SJCRH30 (cell line): ENCODE measurements at regions not wholly inside any gene's neighbourhood (a gene's known extent, or its start where the extent isn't known, plus 50 kb on each side); places are given as distances from the start of the nearest gene placed in this dataset.
"Not testable (repeated sequence)": the region's sequence is repeated elsewhere in the genome, so short reads cannot be mapped to it uniquely, and the experiment has no call there.

Experiments
- DNase-seq, 2 experiments: peaks; one replicate each; pipeline ENCODE4 v3.0.0-alpha.2; 2015 to 2020
- H3K27ac ChIP-seq: fragments of 250-450 bp; sonication (Bioruptor Pico); 2 replicates; pipeline ENCODE4 v1.5.1; 2020; ENCODE audit warnings: mild to moderate bottlenecking, moderate library complexity
- H3K27me3 ChIP-seq: fragments of 250-450 bp; sonication (Bioruptor Pico); 2 replicates; pipeline ENCODE4 v1.5.1; 2020; ENCODE audit warnings: mild to moderate bottlenecking, moderate library complexity
- H3K36me3 ChIP-seq: fragments of 250-450 bp; sonication (Bioruptor Pico); 2 replicates; pipeline ENCODE4 v1.5.1; 2020; ENCODE audit warnings: mild to moderate bottlenecking, moderate library complexity
- H3K4me1 ChIP-seq: fragments of 250-450 bp; sonication (Bioruptor Pico); 2 replicates; pipeline ENCODE4 v1.5.1; 2020; ENCODE audit warnings: mild to moderate bottlenecking, moderate library complexity
- H3K4me3 ChIP-seq: fragments of 250-450 bp; sonication (Bioruptor Pico); 2 replicates; pipeline ENCODE4 v1.5.1; 2020; ENCODE audit warnings: mild to moderate bottlenecking, moderate library complexity
- H3K9me3 ChIP-seq: fragments of 250-450 bp; sonication (Bioruptor Pico); replicated peaks from 2 replicates; pipeline ENCODE4 v1.5.1; 2020; ENCODE audit warnings: mild to moderate bottlenecking, moderate library complexity

DNA sequence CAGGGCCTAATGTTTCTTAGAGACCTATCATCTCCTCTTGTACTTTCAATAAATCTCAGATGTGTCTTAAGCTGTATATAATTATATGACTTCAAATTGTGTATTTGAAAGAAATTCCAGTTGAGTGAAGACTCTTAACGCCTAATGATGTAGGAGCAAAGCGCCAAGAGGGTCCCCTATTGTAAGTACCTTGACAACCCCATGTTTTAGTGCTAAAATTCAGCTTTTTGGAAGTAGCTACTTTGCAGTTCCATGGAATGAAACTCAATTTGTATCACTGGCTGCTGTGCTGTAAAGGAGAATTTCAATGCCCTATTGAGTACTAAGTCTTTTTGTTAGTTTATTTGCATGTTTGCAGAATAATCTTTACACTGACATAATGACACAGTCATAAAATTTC is 1826.6 kb upstream of the AGA start:
- H3K9me3 ChIP-seq = no peaks in the 10 kb centered on the region
- no peaks in the 10 kb centered on the region for H3K4me1 ChIP-seq
- DNase-seq = no peak

GRCh38 chr4:179272282-179272681 is 1830.0 kb upstream of the AGA start:
- no peak overlapping the region for H3K27ac ChIP-seq
- no peaks in the 10 kb centered on the region for H3K9me3 ChIP-seq
- no peak overlapping the region for H3K4me3 ChIP-seq
- H3K36me3 ChIP-seq = no peaks in the 10 kb centered on the region
- no peaks in the 10 kb centered on the region for H3K27me3 ChIP-seq
- no peak for DNase-seq
- H3K4me1 ChIP-seq = no peaks in the 10 kb centered on the region

More for the DNA sequence above, 1826.6 kb upstream of the AGA start:
- Histone ChIP-seq H3K27me3 (no peaks in the 10 kb centered on the region), H3K27ac (no peak overlapping the region), H3K4me3 (no peak overlapping the region), H3K36me3 (no peaks in the 10 kb centered on the region)

DNA sequence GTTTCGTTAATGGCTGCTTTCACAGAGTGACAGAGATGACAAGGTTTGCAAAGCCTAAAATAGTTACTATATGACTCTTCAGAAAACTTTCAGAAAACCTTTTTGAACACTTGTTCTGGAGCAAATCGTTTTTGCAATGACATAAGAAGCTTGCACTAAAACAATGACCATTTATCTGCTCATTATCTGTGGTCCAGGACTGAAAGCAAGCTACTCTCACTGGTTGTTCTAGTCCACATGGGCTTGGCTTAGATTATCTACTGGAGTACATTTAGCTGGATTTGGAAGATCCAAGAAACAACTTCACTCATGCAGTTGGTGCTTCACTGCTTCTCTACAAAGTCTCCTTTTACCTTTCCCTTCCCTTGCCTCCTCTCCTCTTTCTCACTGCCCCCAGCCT is 1836.4 kb upstream of the AGA start:
- Histone ChIP-seq H3K27ac (no peak overlapping the region), H3K4me1 (no peaks in the 10 kb centered on the region), H3K27me3 (no peaks in the 10 kb centered on the region), H3K36me3 (no peaks in the 10 kb centered on the region), H3K4me3 (no peak overlapping the region), H3K9me3 (no peaks in the 10 kb centered on the region)
- no peak for DNase-seq

- H3K4me1 ChIP-seq = no peaks in the 10 kb centered on the region
- no peak overlapping the region for H3K4me3 ChIP-seq
- no peaks in the 10 kb centered on the region for H3K36me3 ChIP-seq
- H3K27me3 ChIP-seq = no peaks in the 10 kb centered on the region
- H3K9me3 ChIP-seq = no peaks in the 10 kb centered on the region
- H3K27ac ChIP-seq = no peak overlapping the region
- DNase-seq = no peak
These were observed 1843.5 kb upstream of the AGA start for GRCh38 chr4:179285696-179286095.

GRCh38 chr4:179291657-179292056 is 1849.4 kb upstream of the AGA start:
- H3K27ac ChIP-seq = no peak overlapping the region
- DNase-seq = no peak
- no peaks in the 10 kb centered on the region for H3K36me3 ChIP-seq
- no peaks in the 10 kb centered on the region for H3K4me1 ChIP-seq
- H3K9me3 ChIP-seq = no peaks in the 10 kb centered on the region
- H3K4me3 ChIP-seq = no peak overlapping the region
- H3K27me3 ChIP-seq = no peaks in the 10 kb centered on the region

- H3K27ac ChIP-seq = no peak overlapping the region
- no peak overlapping the region for H3K4me3 ChIP-seq
- no peaks in the 10 kb centered on the region for H3K4me1 ChIP-seq
- H3K27me3 ChIP-seq = no peaks in the 10 kb centered on the region
- H3K9me3 ChIP-seq = no peaks in the 10 kb centered on the region
- no peaks in the 10 kb centered on the region for H3K36me3 ChIP-seq
- no peak for DNase-seq
These were observed 1850.2 kb upstream of the AGA start for GRCh38 chr4:179292468-179292867.

- Histone ChIP-seq H3K27me3 (no peaks in the 10 kb centered on the region), H3K36me3 (no peaks in the 10 kb centered on the region), H3K27ac (no peak overlapping the region), H3K4me3 (no peak overlapping the region), H3K4me1 (no peaks in the 10 kb centered on the region), H3K9me3 (no peaks in the 10 kb centered on the region)
- DNase-seq = peak; percentile 19 to 54
These were observed 1865.3 kb upstream of the AGA start for GRCh38 chr4:179307297-179308136.

DNA sequence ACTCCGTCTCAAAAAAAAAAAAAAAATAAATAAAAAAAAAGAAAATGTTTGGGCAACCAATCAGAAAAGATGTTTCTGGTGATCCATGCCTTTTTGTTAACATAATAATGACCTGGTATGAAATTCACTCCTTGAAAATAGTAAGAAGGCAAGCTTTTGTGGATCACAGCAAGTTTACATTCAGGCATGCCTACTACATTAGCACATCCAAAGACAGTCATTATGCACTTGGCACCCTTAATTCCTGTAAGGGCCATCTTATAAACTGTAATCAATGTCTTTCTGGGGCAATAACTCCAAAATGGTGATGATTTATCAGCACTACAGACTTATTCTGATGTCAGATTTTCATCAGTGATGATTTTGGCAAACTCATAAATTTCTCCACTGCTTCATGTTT is 1871.6 kb upstream of the AGA start:
- no peaks in the 10 kb centered on the region for H3K27me3 ChIP-seq
- H3K36me3 ChIP-seq = no peaks in the 10 kb centered on the region
- H3K27ac ChIP-seq = no peak overlapping the region
- H3K4me3 ChIP-seq = no peak overlapping the region
- no peak for DNase-seq
- no peaks in the 10 kb centered on the region for H3K9me3 ChIP-seq
- no peaks in the 10 kb centered on the region for H3K4me1 ChIP-seq

- Histone ChIP-seq H3K4me1 (no peaks in the 10 kb centered on the region), H3K9me3 (no peaks in the 10 kb centered on the region), H3K27me3 (no peaks in the 10 kb centered on the region), H3K27ac (no peak overlapping the region), H3K4me3 (no peak overlapping the region), H3K36me3 (no peaks in the 10 kb centered on the region)
- DNase-seq = no peak
These were observed 1882.9 kb upstream of the AGA start for GRCh38 chr4:179325181-179325580.

DNA sequence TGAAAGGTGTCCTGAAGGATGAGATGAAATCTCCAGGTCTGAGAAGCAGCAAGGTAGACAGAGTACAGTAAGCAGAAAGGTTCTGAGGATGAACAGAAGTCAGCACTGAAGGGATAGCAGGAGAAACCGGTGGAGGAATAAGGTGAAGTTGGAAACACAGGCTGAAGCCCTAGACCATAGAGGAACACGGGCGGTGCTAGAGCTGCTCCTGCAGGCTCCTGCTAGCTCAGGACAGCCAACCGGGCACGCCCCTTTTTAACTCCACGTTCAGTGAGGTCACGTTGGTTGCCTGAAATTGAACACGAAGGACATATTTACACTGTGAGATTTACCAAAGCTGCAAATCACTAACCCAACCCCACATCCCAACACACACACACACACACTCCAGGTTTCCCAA is 1886.4 kb upstream of the AGA start:
- no peaks in the 10 kb centered on the region for H3K36me3 ChIP-seq
- H3K27me3 ChIP-seq = no peaks in the 10 kb centered on the region
- no peaks in the 10 kb centered on the region for H3K4me1 ChIP-seq
- H3K4me3 ChIP-seq = no peak overlapping the region
- H3K27ac ChIP-seq = no peak overlapping the region
- DNase-seq = no peak
- H3K9me3 ChIP-seq = no peaks in the 10 kb centered on the region

- Histone ChIP-seq H3K9me3 (no peaks in the 10 kb centered on the region), H3K4me1 (no peaks in the 10 kb centered on the region), H3K27ac (no peak overlapping the region), H3K4me3 (no peak overlapping the region), H3K27me3 (no peaks in the 10 kb centered on the region), H3K36me3 (no peaks in the 10 kb centered on the region)
- DNase-seq = no peak
These were observed 1889.1 kb upstream of the AGA start for GRCh38 chr4:179331362-179331761.

- Histone ChIP-seq H3K9me3 (no peaks in the 10 kb centered on the region), H3K4me3 (no peak overlapping the region), H3K27ac (no peak overlapping the region), H3K4me1 (no peaks in the 10 kb centered on the region), H3K27me3 (no peaks in the 10 kb centered on the region), H3K36me3 (no peaks in the 10 kb centered on the region)
- DNase-seq = no peak
These were observed 1902.6 kb upstream of the AGA start for GRCh38 chr4:179344861-179345260.

DNA sequence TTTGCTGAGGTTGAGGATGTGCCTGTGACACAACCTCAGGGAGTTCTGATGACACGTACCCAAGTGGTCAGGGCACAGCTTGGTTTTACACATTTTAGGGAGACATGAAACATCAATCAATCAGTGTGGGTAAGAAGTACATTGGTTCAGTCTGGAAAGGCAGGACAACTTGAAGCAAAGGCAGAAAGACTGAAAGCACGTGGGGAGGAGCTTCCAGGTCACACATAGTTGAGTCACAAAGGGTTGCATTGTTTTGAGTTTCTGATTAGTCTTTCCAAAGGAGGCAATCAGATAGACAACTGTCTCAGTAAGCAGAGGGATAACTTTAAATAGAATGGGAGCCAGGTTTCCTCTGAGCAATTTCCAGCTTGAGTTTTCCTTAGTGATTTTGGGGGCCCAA is 1910.0 kb upstream of the AGA start:
- H3K27me3 ChIP-seq = no peaks in the 10 kb centered on the region
- no peaks in the 10 kb centered on the region for H3K4me1 ChIP-seq
- H3K9me3 ChIP-seq = no peaks in the 10 kb centered on the region
- no peak overlapping the region for H3K27ac ChIP-seq
- no peak overlapping the region for H3K4me3 ChIP-seq
- H3K36me3 ChIP-seq = no peaks in the 10 kb centered on the region
- no peak for DNase-seq

- H3K27me3 ChIP-seq = no peaks in the 10 kb centered on the region
- H3K27ac ChIP-seq = no peak overlapping the region
- H3K36me3 ChIP-seq = no peaks in the 10 kb centered on the region
- no peak for DNase-seq
- no peaks in the 10 kb centered on the region for H3K4me1 ChIP-seq
- no peaks in the 10 kb centered on the region for H3K9me3 ChIP-seq
- H3K4me3 ChIP-seq = no peak overlapping the region
These were observed 1911.5 kb upstream of the AGA start for GRCh38 chr4:179353786-179354185.

- Histone ChIP-seq H3K27me3 (no peaks in the 10 kb centered on the region), H3K36me3 (no peaks in the 10 kb centered on the region), H3K4me1 (no peaks in the 10 kb centered on the region), H3K9me3 (no peaks in the 10 kb centered on the region), H3K4me3 (no peak overlapping the region), H3K27ac (no peak overlapping the region)
- DNase-seq = no peak
These were observed 1919.8 kb upstream of the AGA start for GRCh38 chr4:179361978-179362486.

DNA sequence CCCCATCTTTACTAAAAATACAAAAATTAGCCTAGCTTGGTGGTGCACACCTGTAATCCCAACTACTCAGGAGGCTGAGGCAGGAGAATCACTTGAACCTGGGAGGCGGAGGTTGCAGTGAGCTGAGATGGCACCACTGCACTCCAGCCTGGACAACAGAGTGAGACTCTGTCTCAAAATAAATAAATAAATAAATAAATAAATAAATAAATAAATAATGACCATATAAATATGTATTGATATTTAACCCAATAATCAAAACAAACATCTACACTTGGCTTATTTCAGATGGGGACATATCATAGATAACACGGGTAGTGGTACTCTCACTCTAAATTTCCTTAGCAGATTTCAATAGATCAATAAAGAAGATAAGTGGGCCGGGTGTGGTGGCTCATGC is 1923.7 kb upstream of the AGA start:
- not testable (repeated sequence) for H3K27ac ChIP-seq, H3K4me1 ChIP-seq, H3K27me3 ChIP-seq, H3K36me3 ChIP-seq, DNase-seq, H3K9me3 ChIP-seq, H3K4me3 ChIP-seq
